Cardiac muscle cell (in vitro differentiated cells and primary cell): ENCODE measurements at regions not wholly inside any gene's neighbourhood (a gene's known extent, or its start where the extent isn't known, plus 50 kb on each side); places are given as distances from the start of the nearest gene placed in this dataset.

ENCODE experiments used
- DNase-seq, 2 donors: peaks; one replicate each; pipeline versions ENCODE4 v3.0.0 to v3.0.0-alpha.2; 2010 to 2017; ENCODE audit warnings: low read depth in 1 of 2, low spot score in 1 of 2
- H3K27ac ChIP-seq: fragments of 200-600 bp; sonication (generic); 2 replicates; pipeline ENCODE4 v1.5.1; 2016
- H3K27me3 ChIP-seq: fragments of 200-600 bp; sonication (generic); 2 replicates; pipeline ENCODE4 v1.6.0; 2016; ENCODE audit warnings: control low read depth
- H3K36me3 ChIP-seq: fragments of 200-600 bp; sonication (generic); 2 replicates; pipeline ENCODE4 v1.5.1; 2016; ENCODE audit warnings: control low read depth
- H3K4me1 ChIP-seq: fragments of 200-600 bp; sonication (generic); 2 replicates; pipeline ENCODE4 v1.8.1; 2017; ENCODE audit warnings: low read depth, mild to moderate bottlenecking, mixed run types
- H3K4me3 ChIP-seq: fragments of 200-600 bp; sonication (generic); 2 replicates; pipeline ENCODE4 v1.5.1; 2016; ENCODE audit warnings: mild to moderate bottlenecking
- H3K9me3 ChIP-seq: fragments of 200-600 bp; sonication (generic); 2 replicates; pipeline ENCODE4 v1.5.1; 2017; ENCODE audit warnings: low read depth, mild to moderate bottlenecking, control low read depth
- TF ChIP-seq, protein P1 (sequence below): IDR thresholded peaks from 2 replicates; pipeline ENCODE4 v1.5.1; 2012; ENCODE audit warnings: low read depth, mild to moderate bottlenecking, low read length

- H3K27ac ChIP-seq = peak overlapping the region; percentile 36
- H3K36me3 ChIP-seq = no peaks in the 10 kb centered on the region
- TF ChIP-seq, protein P1, sequence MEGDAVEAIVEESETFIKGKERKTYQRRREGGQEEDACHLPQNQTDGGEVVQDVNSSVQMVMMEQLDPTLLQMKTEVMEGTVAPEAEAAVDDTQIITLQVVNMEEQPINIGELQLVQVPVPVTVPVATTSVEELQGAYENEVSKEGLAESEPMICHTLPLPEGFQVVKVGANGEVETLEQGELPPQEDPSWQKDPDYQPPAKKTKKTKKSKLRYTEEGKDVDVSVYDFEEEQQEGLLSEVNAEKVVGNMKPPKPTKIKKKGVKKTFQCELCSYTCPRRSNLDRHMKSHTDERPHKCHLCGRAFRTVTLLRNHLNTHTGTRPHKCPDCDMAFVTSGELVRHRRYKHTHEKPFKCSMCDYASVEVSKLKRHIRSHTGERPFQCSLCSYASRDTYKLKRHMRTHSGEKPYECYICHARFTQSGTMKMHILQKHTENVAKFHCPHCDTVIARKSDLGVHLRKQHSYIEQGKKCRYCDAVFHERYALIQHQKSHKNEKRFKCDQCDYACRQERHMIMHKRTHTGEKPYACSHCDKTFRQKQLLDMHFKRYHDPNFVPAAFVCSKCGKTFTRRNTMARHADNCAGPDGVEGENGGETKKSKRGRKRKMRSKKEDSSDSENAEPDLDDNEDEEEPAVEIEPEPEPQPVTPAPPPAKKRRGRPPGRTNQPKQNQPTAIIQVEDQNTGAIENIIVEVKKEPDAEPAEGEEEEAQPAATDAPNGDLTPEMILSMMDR = no peak
- no peaks in the 10 kb centered on the region for H3K27me3 ChIP-seq
- H3K9me3 ChIP-seq = no peaks in the 10 kb centered on the region
- peak in 1 of 2 donors; percentile 70 for DNase-seq
- H3K4me1 ChIP-seq = peaks cover 38% of the 10 kb centered on the region
- H3K4me3 ChIP-seq = no peak overlapping the region
Measured at GRCh38 chr7:94277236-94277635, 117.5 kb upstream of the COL1A2 start.

- TF ChIP-seq, protein P1 = no peak
- H3K4me1 ChIP-seq = peaks cover 35% of the 10 kb centered on the region
- H3K27me3 ChIP-seq = no peaks in the 10 kb centered on the region
- DNase-seq = no peak
- H3K27ac ChIP-seq = no peak overlapping the region
- no peaks in the 10 kb centered on the region for H3K9me3 ChIP-seq
- no peak overlapping the region for H3K4me3 ChIP-seq
- no peaks in the 10 kb centered on the region for H3K36me3 ChIP-seq
Measured at GRCh38 chr7:94280851-94281250, 113.8 kb upstream of the COL1A2 start.

DNA sequence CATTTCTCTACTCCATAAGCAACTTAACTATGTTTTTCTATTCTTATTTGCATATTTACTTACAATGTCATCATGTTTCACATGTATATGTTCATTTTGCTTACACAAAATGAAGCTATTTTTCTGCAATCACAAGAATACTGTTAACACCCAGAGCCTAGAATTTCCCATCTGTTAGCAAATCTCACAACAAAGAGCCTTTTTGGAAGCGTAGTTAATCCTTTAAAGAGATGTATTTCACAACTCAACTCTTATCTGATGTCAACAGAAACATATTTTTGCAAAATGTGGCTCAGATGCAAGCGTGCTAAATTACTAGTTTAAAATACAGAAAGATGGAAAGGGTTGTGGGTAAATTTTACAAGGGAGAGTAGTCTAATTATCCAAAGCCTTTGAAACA lies 110.6 kb upstream of the COL1A2 start:
- Histone ChIP-seq H3K27me3 (no peaks in the 10 kb centered on the region), H3K36me3 (no peaks in the 10 kb centered on the region), H3K9me3 (no peaks in the 10 kb centered on the region), H3K4me1 (peaks cover 21% of the 10 kb centered on the region), H3K27ac (no peak overlapping the region), H3K4me3 (no peak overlapping the region)
- TF ChIP-seq, protein P1 = no peak
- DNase-seq = peak in 1 of 2 donors; percentile 62

DNA sequence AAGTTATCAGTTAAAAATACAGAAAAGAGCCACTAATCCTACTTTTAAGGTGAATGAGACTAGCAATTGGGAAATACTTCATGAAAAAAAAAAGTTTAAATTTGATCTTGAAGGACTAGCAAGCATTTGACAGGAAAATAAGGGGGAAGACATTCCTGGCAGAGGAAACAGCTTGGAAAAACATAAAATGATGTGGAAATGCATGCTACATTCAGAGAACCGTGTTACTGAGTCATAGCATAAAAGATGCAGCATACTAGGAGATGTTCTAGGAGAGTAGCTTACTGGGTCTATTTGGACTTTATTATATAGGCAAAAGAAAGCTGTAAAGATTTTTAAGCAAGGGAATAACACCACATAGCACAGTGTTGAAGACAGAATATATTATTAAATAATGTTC lies 108.6 kb upstream of the COL1A2 start:
- H3K9me3 ChIP-seq = no peaks in the 10 kb centered on the region
- H3K27ac ChIP-seq = no peak overlapping the region
- TF ChIP-seq, protein P1 = no peak
- H3K27me3 ChIP-seq = no peaks in the 10 kb centered on the region
- peaks cover 19% of the 10 kb centered on the region for H3K4me1 ChIP-seq
- DNase-seq = peak in 1 of 2 donors; percentile 76
- H3K4me3 ChIP-seq = no peak overlapping the region
- no peaks in the 10 kb centered on the region for H3K36me3 ChIP-seq

- no peak overlapping the region for H3K4me3 ChIP-seq
- H3K27ac ChIP-seq = no peak overlapping the region
- H3K36me3 ChIP-seq = no peaks in the 10 kb centered on the region
- no peak for DNase-seq
- no peaks in the 10 kb centered on the region for H3K27me3 ChIP-seq
- H3K4me1 ChIP-seq = peaks cover 7% of the 10 kb centered on the region
- H3K9me3 ChIP-seq = no peaks in the 10 kb centered on the region
- TF ChIP-seq, protein P1 = no peak
Measured at GRCh38 chr7:94288096-94288495, 106.6 kb upstream of the COL1A2 start.

GRCh38 chr7:94289071-94289470 lies 105.6 kb upstream of the COL1A2 start:
- no peak overlapping the region for H3K4me3 ChIP-seq
- TF ChIP-seq, protein P1 = peak; percentile 100
- H3K27me3 ChIP-seq = no peaks in the 10 kb centered on the region
- H3K9me3 ChIP-seq = no peaks in the 10 kb centered on the region
- H3K36me3 ChIP-seq = no peaks in the 10 kb centered on the region
- peak; percentile 84 to 94 for DNase-seq
- H3K27ac ChIP-seq = no peak overlapping the region
- H3K4me1 ChIP-seq = peaks cover 7% of the 10 kb centered on the region
